NCI-H2081 treated with DMSO at 0.1 percent for 48 hours (cell line): ENCODE measurements at regions not wholly inside any gene's neighbourhood (a gene's known extent, or its start where the extent isn't known, plus 50 kb on each side); places are given as distances from the start of the nearest gene placed in this dataset.
"Not testable (repeated sequence)": the region's sequence is repeated elsewhere in the genome, so short reads cannot be mapped to it uniquely, and the experiment has no call there.

ENCODE experiments used
- DNase-seq: peaks from one replicate; lab custom pipeline; 2025; lab: John Stamatoyannopoulos, UW

DNA sequence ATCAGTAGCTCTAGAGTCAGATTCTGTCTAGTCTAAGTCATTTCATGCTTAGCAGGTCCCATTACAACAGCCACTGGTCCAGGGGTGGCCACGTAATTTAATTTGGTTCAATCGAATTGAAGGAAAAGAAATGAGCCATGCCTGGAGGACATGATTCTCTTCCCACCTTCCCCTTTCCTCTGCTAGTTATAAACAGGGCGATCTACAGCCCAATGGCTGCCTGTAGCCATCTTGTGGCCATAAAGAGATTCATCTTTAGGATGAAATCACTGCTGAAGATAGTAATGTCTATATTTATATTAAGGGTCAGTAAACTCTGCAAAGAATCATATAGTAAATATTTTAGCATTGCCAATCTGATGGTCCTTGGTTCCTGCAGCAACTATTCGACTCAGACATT lies 107.4 kb downstream of the SPDYE17 start:
- DNase-seq: not testable (repeated sequence)

DNA sequence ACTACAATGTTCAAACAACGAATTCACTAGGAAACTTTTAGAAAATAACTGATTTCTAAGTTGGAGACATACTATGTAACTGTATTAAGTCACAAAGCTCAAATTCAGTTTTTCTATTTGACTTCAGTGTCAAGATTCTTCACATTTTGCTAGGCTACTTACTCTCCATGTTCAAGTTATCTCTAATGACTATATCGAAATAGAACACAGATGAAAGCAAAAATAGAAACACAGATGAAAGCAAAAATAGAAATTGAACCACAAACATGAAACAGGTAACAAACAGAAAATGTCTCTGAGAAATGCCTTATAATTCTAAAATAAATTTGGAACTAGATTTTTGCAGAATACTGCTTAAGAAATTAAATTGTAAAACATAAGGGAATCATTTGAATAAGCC lies 113.5 kb downstream of the SPDYE17 start:
- DNase-seq: not testable (repeated sequence)

DNA sequence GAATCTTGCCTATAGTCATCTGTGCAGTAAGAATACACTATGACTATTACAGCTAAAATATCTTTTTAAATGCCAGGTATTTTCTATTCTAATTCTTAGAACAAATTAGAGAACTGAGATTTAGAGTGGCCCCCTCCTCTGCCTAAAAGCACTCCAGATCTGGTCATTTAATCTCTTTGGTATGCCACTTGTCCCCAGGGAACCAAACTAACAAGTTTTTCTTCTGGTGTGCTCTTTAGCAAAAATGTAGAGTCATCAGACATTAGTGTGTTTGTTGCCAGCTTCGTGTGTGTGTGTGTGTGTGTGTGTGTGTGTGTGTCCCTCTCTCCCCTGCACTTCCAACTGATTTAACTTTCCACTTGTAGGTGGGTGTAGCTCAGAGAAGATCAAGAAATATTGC lies 117.8 kb downstream of the SPDYE17 start:
- DNase-seq: not testable (repeated sequence)

DNA sequence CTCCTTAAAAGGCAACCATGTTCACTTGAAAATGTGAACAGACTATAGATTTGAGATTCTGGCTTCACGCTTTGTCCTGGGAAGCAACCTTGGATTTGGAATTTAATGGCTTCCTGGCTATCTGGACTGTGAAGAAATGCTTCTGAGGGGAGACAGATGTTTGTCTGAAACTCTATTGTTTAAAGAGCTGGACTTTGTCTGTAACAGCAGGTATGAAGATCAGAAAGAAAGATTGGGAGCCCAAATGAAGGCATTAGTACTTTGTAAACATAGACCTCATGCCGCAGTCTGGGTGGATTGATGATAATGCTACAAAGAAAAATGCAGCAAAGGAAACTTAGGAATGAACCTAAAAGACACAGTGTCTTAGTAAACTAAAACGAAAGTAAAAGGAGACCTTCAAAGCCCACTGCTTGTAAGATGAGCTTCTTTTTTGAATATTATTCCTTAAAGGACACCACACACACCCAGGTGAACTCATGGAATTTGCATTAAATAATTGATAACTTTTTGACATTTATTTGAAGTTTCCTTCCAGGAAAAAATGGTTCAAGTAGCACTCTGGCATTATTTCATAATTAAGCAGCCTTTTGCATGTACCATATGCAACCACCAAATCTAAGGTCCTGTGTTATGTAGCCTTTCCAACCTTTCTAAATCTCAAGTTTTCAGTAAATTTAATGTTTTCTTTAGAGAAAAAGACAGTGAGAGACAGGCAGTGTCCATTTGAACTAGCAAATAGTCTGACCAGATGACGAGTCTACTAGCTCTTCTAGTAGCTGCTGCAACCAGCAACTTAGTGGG lies 119.9 kb downstream of the SPDYE17 start:
- not testable (repeated sequence) for DNase-seq

DNA sequence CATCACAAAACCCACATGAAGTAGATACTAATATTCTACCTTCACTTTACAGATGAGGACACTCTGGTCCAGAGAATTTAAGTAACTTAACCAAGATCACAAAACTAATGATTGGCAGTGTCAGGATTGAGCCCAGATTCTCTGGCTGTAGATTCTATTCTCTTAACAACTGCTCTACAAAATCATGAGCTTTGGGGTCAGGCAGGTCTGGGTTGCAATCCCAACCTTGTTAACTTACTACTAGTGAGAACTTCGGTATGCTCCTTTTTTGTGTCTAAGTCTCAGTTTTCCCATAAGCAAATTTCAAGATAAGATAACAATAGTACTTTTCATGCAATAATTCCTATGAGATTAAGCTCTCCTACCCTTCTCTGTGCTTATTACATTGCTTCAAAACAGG lies 127.5 kb downstream of the SPDYE17 start:
- not testable (repeated sequence) for DNase-seq

DNA sequence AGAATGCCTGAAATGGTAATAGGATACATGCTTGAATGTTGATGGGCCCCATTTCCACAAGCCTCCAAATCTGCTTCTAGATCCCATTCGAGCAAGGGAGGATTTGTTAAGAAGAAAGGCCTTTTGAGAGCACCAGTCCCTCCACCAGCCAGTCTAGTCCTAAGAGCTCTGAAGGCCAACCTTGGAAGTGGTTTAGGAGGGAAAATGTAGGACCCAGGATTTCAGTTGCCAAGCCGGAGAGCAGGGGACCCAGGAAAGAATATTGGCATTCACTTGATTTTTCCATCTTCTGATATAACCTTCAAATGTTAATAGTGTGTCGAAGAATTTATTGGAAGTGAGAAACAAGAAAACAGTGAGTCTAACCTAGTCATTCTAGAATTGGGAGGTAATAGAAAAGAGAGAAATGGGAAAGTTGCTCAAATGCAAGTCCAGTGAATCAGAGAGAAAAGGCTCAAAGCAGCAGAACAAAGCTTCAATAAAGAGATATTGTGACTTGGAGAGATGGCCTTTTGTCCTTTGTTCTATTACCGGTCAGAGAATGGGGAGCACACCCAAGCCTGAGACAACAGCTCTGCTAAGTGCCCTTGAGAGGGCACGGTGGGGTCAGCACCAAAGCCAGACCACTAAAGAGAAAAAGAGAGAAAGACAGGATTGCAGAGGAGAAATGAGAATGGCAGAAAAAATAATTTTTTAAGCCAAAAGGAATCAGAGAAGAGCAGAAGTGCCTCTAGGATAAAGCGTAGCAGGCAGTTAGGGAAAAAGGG lies 130.0 kb downstream of the SPDYE17 start:
- DNase-seq: not testable (repeated sequence)

DNA sequence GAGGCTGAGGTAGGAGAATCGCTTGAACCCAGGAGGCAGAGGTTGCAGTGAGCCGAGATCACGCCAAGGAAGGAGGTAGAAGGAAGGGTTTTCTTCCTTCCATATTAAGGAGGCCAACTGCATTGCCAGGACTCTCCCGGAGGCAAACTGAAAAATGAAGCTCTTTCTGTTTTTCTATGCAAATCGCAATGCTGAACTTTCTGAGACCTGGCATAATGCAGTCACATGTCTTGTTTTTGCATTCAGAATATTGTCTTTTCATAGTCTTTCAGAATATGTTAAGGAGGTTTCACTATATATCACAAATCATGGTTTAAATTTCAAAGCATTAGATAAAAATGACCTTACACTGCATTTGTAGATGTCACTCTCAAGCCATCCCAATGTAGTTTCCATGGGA lies 133.4 kb downstream of the SPDYE17 start:
- not testable (repeated sequence) for DNase-seq

DNA sequence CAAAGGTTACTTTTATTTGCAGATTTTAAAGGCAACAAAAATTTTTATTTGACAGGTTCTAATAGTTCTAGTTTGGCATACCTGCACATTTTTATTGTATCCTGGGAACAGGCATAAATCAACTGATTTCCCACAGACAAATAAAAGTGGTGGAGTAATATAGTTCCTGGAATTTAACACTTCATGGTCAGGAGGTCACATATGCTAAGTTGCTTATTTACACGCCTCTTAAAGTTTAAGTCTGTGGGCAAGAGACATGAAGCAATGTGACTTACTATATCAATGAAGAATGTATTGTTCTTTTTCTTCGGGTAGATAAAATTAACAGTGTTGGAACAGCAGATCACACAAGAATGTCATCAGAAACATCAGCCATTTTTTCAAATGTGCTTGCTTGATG lies 135.2 kb downstream of the SPDYE17 start:
- DNase-seq: not testable (repeated sequence)

DNA sequence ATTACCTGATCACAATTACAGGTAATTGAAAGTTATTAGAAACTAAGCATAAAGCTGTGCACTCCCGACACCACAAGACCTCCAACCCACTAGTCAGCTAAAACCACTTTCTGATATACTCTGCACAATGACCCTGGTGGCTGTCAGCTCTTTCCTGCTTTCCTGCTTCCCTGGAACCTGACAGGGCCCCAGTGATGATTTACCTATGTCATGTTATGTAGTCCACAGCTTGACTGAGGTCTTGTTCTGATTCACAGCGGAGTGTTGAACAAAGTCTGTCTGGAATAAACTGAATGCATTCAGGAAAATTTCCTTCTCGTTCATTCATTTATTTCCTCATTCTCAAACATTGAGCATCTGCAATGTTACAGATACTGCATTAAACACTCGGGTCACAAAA lies 136.5 kb downstream of the SPDYE17 start:
- not testable (repeated sequence) for DNase-seq

DNA sequence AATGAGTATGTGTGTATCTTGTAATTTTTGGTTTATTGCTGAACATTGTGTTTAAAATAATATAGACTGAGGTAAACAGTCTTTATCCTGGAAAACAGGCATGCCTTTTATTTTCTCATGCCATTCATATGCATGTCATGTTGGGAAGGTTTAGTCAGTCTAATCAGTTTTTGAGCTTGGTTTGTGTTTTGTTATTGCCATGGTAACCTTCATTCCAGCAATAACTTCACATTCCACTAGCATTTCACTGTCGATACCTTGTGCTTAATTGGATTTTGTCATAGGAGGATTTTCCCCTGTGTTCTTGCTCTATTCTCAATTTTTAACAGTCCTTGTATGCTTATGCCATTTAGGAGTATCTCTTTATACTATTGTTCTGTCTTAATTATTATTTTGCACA lies 140.4 kb downstream of the SPDYE17 start:
- DNase-seq: not testable (repeated sequence)

DNA sequence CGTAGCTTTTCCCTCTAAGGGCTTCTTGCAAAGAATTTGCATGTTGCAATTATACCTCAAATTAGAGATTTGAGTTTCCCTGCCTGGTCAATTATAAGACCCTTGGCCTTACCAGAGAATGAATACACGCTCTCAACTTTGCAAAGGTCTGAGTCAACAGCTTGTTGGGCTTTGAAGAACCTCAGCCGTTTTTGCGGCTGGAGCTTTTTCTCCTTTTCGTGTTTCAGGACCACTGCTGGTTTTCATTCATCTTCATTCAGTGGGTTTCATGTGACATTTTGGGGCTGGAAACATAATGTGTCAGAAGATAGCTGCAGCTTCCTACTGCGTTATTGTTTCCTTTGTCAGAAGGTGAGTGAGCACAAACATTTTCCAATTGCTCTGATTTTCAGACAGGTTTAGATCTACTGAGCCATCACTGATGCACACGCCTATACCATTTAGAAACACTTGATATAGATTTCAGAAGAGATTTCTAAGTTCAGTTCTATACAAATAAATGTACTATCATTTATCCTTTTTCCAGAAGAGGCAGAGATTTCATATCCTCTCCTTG lies 152.3 kb downstream of the SPDYE17 start:
- DNase-seq: not testable (repeated sequence)

DNA sequence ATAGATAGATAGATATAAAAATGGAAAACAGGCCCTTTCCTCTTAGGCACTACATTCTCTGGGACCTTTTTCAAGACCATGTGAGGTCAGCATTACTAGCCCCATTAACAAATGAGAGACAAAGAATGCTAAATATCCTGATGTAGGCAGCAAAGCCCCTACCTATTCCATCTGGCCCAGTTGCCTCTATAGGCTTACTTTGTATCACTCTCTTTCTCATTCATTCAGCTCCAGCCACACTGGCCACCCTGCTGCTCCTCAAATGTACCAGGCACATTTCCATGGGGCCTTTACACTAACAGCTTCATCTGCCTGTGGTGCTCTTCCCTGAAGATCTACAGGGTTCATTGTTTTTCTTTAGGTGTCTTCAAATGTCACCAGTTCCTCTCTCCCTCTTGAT lies 156.4 kb downstream of the SPDYE17 start:
- not testable (repeated sequence) for DNase-seq

DNA sequence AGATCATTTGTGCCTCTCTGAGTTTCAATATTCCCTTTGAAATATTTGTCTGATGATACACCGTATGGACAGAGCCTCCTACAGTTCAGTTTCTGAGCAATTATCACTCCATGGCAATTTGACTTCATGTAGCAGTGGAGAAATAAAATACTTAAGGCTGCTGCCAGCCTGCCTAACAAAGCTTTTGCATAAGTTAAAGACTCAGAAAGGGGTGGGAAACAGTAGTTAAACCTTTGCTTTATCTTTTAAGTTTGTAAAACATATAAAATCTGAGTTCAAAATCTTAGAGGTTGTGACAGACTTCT lies 161.7 kb downstream of the SPDYE17 start:
- DNase-seq: not testable (repeated sequence)

DNA sequence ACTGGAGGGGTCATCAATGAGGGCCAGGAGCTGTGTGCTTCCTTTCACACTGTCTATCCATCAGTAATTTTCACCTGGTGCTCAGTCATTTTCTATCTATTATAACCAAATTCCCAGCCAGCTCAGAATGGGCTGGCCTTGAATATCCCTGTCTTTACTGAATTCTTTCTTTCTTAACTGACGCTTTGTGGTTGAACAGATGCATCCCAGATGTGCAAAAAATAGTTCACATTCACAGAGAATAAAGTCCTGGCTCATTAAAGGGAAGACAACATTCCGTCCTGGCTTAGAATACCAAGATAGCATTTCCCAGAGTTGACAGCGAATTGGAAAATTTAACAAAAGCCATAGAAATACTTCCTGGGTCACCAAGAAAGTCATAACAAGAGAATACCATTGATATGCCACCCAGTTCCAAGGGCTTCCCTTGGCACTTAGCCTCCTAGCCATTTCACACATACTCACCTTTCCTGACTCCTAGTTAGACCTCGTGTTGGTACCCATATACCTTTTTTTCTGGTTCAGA lies 164.7 kb downstream of the SPDYE17 start:
- DNase-seq: not testable (repeated sequence)

DNA sequence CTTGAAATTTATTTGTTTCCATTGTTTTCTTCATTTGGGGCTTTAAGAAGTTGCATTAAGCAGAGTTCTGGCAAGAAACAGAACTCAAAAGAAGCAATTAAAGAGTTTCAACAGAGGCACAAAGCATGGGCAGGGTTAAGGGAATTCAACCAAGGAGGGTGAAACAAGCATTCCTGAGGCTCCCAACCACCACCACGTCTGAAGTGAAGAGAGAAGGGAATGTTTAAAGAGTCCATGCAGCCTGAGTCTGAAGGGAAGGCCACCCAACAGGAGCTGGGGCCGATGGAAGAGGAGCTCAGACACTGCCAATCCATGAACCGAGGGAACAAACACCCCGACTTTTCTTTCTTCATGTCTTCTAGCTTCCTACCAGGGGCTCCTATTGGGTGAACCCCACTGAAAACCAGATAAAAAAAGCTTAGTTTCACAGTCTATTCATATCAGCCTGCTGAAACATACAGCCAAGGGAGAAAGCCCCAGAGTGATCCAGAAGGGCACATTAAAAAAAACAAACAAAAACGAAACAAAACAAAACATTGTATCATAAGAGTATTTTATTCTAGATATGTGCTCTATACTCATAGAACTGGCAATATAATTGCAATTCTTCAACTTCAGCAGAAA lies 168.9 kb downstream of the SPDYE17 start:
- not testable (repeated sequence) for DNase-seq

DNA sequence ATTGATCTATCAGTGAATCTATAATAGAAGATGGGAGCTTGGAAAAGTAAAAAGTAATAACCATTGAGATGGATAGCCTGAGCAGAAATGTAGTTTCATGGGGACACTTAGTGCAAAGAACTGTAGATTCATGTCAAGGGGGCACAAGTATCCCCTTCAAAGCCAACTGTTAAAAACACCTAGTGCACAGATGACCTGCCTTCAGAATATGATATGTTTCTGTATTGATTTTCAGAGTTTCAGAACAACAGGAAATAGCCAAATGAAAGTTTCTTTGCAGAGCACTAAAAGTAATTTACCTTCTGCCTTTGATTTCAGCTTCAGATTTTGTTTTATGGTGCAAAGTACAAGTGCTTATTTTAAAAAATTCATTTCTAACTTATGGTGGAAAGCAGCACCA lies 169.9 kb downstream of the SPDYE17 start:
- not testable (repeated sequence) for DNase-seq

DNA sequence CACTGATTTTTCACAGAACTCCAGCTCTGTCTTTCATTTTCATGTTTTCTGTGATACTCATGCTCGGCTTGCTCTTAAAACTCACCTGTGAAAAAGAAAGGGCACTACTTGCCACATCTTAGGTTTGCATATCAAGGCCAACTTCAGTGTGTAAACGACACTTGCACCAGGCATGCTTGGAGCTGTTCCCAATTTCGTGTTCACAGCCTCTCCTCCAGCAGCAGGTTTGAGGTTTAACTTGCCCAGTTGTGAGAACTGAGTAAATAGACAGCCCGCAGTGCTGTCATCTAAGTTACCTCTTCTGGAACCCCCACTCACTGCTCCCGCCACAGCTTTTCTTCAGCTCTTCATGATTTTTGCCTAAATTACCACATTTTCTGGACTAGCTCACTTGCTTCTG lies 172.2 kb downstream of the SPDYE17 start:
- not testable (repeated sequence) for DNase-seq

DNA sequence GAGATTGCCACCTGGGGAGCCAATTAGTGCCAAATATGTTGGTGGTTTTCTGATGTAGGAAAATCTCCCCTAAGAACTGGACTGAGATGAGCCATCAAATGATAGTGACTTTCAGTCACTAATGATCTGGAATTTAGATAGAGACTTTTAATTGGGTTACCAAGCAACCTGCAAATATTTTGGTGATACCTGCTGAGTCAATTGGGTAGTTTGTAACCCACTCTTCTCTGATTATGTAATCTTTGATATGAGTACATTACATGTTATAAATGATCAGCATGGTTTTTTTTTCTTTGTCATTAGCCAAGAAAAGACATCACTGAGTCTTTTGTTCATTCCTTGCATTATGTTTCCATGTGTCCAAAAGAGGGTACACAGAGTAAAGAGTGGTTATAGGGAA lies 177.5 kb downstream of the SPDYE17 start:
- not testable (repeated sequence) for DNase-seq

DNA sequence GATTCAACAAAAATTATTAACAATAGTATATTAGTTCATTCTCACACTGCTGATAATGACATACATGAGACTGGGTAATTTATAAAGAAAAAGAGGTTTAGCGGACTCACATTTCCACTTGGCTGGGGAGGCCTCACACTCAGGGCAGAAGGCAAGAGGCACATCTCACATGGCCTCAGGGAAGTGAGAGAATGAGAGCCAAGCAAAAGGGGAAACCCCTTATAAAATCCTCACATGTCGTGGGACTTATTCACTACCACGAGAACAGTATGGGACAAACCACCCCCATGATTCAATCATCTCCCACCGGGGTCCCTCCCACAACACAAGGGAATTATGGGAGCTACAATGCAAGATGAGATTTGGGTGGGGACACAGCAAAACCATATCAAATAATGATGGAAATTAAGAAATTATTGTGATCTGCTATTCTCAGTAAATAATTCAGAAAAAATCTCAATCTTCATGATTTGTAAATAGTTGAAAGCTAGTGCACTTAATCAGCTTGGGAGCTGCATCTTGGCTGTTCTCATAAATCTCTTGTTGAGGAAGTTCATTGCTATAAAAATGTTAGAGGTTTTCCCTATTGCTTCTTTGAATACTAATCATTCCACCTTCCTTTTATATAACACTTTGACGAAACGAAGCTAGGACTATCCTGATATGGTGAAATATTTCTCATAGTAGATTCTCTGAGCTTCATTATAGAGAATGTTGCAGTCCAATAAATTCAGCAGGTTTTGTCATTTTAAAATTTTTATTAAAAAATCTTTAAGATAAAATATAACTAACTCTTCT lies 179.2 kb downstream of the SPDYE17 start:
- DNase-seq: not testable (repeated sequence)

DNA sequence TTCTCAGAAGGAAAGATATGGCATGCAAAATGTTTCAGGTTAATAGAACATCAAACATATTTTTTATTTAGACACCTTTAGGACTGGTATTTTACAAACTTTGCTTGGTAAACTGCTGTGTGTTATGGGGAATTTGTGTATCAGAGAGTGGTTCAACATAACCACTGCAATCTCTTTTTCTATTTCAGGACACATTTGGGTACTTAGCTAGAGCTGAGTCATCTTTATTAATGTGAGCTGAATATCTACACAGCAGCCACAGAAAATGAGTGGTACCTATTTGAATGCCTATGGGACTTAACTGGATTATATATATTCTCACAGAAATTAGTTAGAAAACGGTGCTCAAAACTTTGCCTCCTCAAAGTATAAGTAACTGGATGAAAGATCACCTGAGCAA lies 179.8 kb downstream of the SPDYE17 start:
- not testable (repeated sequence) for DNase-seq

DNA sequence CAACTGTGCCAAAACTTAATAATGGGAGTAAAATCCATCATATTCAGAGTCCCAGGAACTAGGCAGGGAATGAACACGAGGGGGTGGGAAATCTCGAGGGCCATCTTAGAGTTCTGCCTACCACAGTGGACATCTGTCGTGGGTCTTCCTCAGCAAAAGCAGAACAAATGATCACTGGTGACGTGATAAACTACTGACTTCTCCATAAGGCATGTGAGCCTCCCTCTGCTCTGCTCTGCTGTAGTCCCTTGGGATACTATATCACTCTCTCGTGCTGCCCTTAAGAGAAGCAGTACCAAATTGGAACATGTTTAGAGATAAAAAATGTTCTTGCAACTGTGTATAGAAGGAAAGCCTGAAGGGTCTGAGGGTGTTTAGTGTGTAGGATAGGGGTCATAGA lies 180.5 kb downstream of the SPDYE17 start:
- not testable (repeated sequence) for DNase-seq
